HCT116 (cell line): ENCODE measurements at regions not wholly inside any gene's neighbourhood (a gene's known extent, or its start where the extent isn't known, plus 50 kb on each side); places are given as distances from the start of the nearest gene placed in this dataset.

Experiments
- ATAC-seq: fragments of 200-7000 bp; cut with Tn5 transposase; 2 replicates; pipeline ENCODE4 v1.9.1; 2020; ENCODE audit warnings: mild to moderate bottlenecking, moderate library complexity
- BruUV-seq: library from RNA; stranded (reverse); fragments of 400-500 nt; replicated peaks from 2 replicates; lab custom pipeline; 2021; lab: Mats Ljungman, UMichigan
- CTCF ChIA-PET: fragments of 300-600 bp; sonication (Branson Sonifier 250); formaldehyde crosslinking; loops from one replicate; lab custom pipeline; 2021; ENCODE audit warnings: antibody characterized with exemption; lab: Charles Lee
- POLR2A ChIA-PET: fragments of 300-600, 350-600 bp; sonication (Branson Sonifier 250); formaldehyde crosslinking; loops from one replicate; lab custom pipeline; 2021; ENCODE audit warnings: antibody characterized with exemption; lab: Charles Lee
- RAD21 ChIA-PET, 2 experiments: fragments of 300-600 bp; sonication (Branson Sonifier 250); formaldehyde crosslinking; loops; one replicate each; lab custom pipeline; 2023; ENCODE audit warnings: low total read pairs in 2 of 2; ENCODE audit not compliant: uncharacterized antibody in 2 of 2, unreplicated experiment in 2 of 2, low non-redundant PET in 1 of 2; lab: Charles Lee
- DNase-seq: peaks from one replicate; pipeline ENCODE4 v3.0.0-alpha.2; 2010; ENCODE audit warnings: low read depth, low spot score
- H2AFZ ChIP-seq: fragments of 200-600 bp; shearing (Covaris generic), sonication (generic); 2 replicates; pipeline ENCODE4 v1.6.1; 2017; ENCODE audit warnings: low read depth, mixed run types, mixed read lengths, antibody characterized with exemption, low read length; ENCODE audit not compliant: poor library complexity, severe bottlenecking
- H3K27ac ChIP-seq: 2 replicates; pipeline ENCODE4 v1.5.1; 2012; ENCODE audit warnings: low read depth, low read length
- H3K27me3 ChIP-seq: fragments of 200-600 bp; sonication (generic); 2 replicates; pipeline ENCODE4 v1.6.1; 2016; ENCODE audit warnings: mixed run types, low read length, mixed read lengths; ENCODE audit not compliant: insufficient read depth
- H3K36me3 ChIP-seq, 2 experiments: fragments of 200-500 bp in 1 of 2; fragments of 200-600 bp in 1 of 2; sonication (Bioruptor generic) in 1 of 2; sonication (generic) in 1 of 2; 2 replicates each; pipeline versions ENCODE4 v1.5.1 to v1.6.1; 2014 to 2016; ENCODE audit warnings: low read length in 2 of 2, inconsistent platforms in 1 of 2, mixed read lengths in 1 of 2, mixed run types in 1 of 2; ENCODE audit not compliant: insufficient read depth in 2 of 2, control insufficient read depth in 1 of 2
- H3K4me1 ChIP-seq, 2 experiments: fragments of 200-600 bp in 1 of 2; sonication (generic) in 1 of 2; 2 replicates each; pipeline versions ENCODE4 v1.5.1 to v1.6.1; 2012 to 2017; ENCODE audit warnings: low read length in 2 of 2, inconsistent platforms in 1 of 2, mild to moderate bottlenecking in 1 of 2, mixed read lengths in 1 of 2, mixed run types in 1 of 2, moderate library complexity in 1 of 2; ENCODE audit not compliant: insufficient read depth in 2 of 2, control insufficient read depth in 1 of 2
- H3K4me2 ChIP-seq: fragments of 200-600 bp; sonication (generic); 2 replicates; pipeline ENCODE4 v1.6.1; 2017; ENCODE audit warnings: mixed run types, low read length, mixed read lengths
- H3K4me3 ChIP-seq, 2 experiments: fragments of 200-600 bp in 1 of 2; sonication (generic) in 1 of 2; replicated peaks in 1 of 2; 2 replicates each; pipeline ENCODE4 v1.5.1; 2011 to 2016; ENCODE audit warnings: low read length in 2 of 2, control low read depth in 1 of 2, low read depth in 1 of 2, mild to moderate bottlenecking in 1 of 2, mixed read lengths in 1 of 2, mixed run types in 1 of 2
- H3K79me2 ChIP-seq: fragments of 200-600 bp; sonication (generic); 2 replicates; pipeline ENCODE4 v1.6.1; 2017; ENCODE audit warnings: mild to moderate bottlenecking, mixed run types, low read length, moderate library complexity, mixed read lengths; ENCODE audit not compliant: insufficient read depth
- H3K9ac ChIP-seq: fragments of 200-600 bp; sonication (generic); 2 replicates; pipeline ENCODE4 v1.6.1; 2016; ENCODE audit warnings: low read length, mixed read lengths
- H3K9me2 ChIP-seq: fragments of 200-600 bp; sonication (generic), shearing (Covaris generic); 2 replicates; pipeline ENCODE4 v1.6.1; 2017; ENCODE audit warnings: mixed run types, mild to moderate bottlenecking, moderate library complexity; ENCODE audit not compliant: insufficient read depth
- H3K9me3 ChIP-seq, 2 experiments: fragments of 200-500 bp in 1 of 2; fragments of 200-600 bp in 1 of 2; sonication (Bioruptor generic) in 1 of 2; sonication (generic) in 1 of 2; 2 replicates each; pipeline ENCODE4 v1.6.1; 2014 to 2017; ENCODE audit warnings: low read length in 2 of 2, mixed read lengths in 2 of 2, inconsistent platforms in 1 of 2, low read depth in 1 of 2, mild to moderate bottlenecking in 1 of 2, mixed run types in 1 of 2, moderate library complexity in 1 of 2; ENCODE audit not compliant: control insufficient read depth in 1 of 2, insufficient read depth in 1 of 2
- H4K20me1 ChIP-seq: fragments of 200-600 bp; sonication (generic), shearing (Covaris generic); 2 replicates; pipeline ENCODE4 v1.6.1; 2017; ENCODE audit warnings: mixed run types, mild to moderate bottlenecking, moderate library complexity; ENCODE audit not compliant: insufficient read depth
- CBX3 ChIP-seq: IDR thresholded peaks from 2 replicates; pipeline ENCODE4 v1.6.1; 2012; ENCODE audit warnings: low read depth
- CEBPB ChIP-seq: IDR thresholded peaks from 2 replicates; pipeline ENCODE4 v1.6.1; 2012; ENCODE audit warnings: low read depth
- EZH2 ChIP-seq: fragments of 200-600 bp; sonication (generic); IDR thresholded peaks from 2 replicates; pipeline ENCODE4 v1.6.1; 2017; ENCODE audit warnings: antibody characterized with exemption, mixed run types
- FOSL1 ChIP-seq: IDR thresholded peaks from 2 replicates; pipeline ENCODE4 v1.6.1; 2012; ENCODE audit warnings: low read depth
- POLR2A ChIP-seq: IDR thresholded peaks from 2 replicates; pipeline ENCODE4 v1.7.0; 2011; ENCODE audit warnings: borderline replicate concordance; ENCODE audit not compliant: insufficient read depth, insufficient read length; ENCODE audit errors: extremely low read depth
- RAD21 ChIP-seq: IDR thresholded peaks from 2 replicates; pipeline ENCODE4 v1.6.1; 2012; ENCODE audit warnings: low read depth, mild to moderate bottlenecking
- REST ChIP-seq: IDR thresholded peaks from 2 replicates; pipeline ENCODE4 v1.6.1; 2012; ENCODE audit warnings: low read depth
- SRF ChIP-seq: IDR thresholded peaks from 2 replicates; pipeline ENCODE4 v1.6.1; 2012; ENCODE audit warnings: low read depth
- TCF7L2 ChIP-seq: IDR thresholded peaks from 2 replicates; pipeline ENCODE4 v1.7.0; 2011; ENCODE audit warnings: borderline replicate concordance, inconsistent platforms; ENCODE audit not compliant: insufficient read depth, insufficient read length; ENCODE audit errors: extremely low read depth
- ZFX ChIP-seq: fragments of 450-650 bp; IDR thresholded peaks from 2 replicates; pipeline ENCODE4 v1.6.1; 2017
- ZNF274 ChIP-seq: fragments of 200-500 bp; sonication (Bioruptor generic); IDR thresholded peaks from 2 replicates; pipeline ENCODE4 v1.6.1; 2014; ENCODE audit warnings: mild to moderate bottlenecking, low read depth, low read length, inconsistent platforms
- intact Hi-C: fragments of 100-400 bp; cut with micrococcal nuclease; formaldehyde crosslinking; loops from 2 replicates; pipeline ENCODE4 v1.10.0; 2022

- no peak for TF ChIP-seq REST
- no peak for TF ChIP-seq SRF
- no peak for TF ChIP-seq ZNF274
- TF ChIP-seq EZH2 = no peak
These were observed 313.3 kb downstream of the FOXL1 start (continued) for GRCh38 chr16:86891631-86892030.

GRCh38 chr16:86892509-86892908 is 314.2 kb downstream of the FOXL1 start:
- DNase-seq (no peak), ATAC-seq (no peak)
- ChIA-PET RAD21 (no interaction called here), POLR2A (no interaction called here), CTCF (no interaction called here)
- H3K27ac ChIP-seq = no peak overlapping the region
- H3K4me2 ChIP-seq = no peak overlapping the region
- H4K20me1 ChIP-seq = no peaks in the 10 kb centered on the region
- intact Hi-C loops = no loop called here
- H3K9ac ChIP-seq = no peak overlapping the region
- H3K9me2 ChIP-seq = no peaks in the 10 kb centered on the region
- H3K27me3 ChIP-seq = peaks cover 53% of the 10 kb centered on the region
- BruUV-seq = no TSS peak
- TF ChIP-seq POLR2A = no peak
- no peak for TF ChIP-seq REST
- TF ChIP-seq ZFX = no peak
- no peak for TF ChIP-seq RAD21
- TF ChIP-seq SRF = no peak
- no peak for TF ChIP-seq TCF7L2
- no peak for TF ChIP-seq CEBPB
- no peak for TF ChIP-seq CBX3
- TF ChIP-seq FOSL1 = no peak
- H3K4me1 ChIP-seq = no peaks in the 10 kb centered on the region
- H2AFZ ChIP-seq = no peak overlapping the region
- H3K9me3 ChIP-seq = no peaks in the 10 kb centered on the region
- no peaks in the 10 kb centered on the region for H3K36me3 ChIP-seq
- no peak overlapping the region for H3K4me3 ChIP-seq
- no peaks in the 10 kb centered on the region for H3K79me2 ChIP-seq
